Calu3 (cell line): ENCODE measurements at regions not wholly inside any gene's neighbourhood (a gene's known extent, or its start where the extent isn't known, plus 50 kb on each side); places are given as distances from the start of the nearest gene placed in this dataset.

Experiments
- BruUV-seq: library from RNA; stranded (reverse); fragments of 400-500 nt; replicated peaks from 2 replicates; lab custom pipeline; 2021; lab: Mats Ljungman, UMichigan
- CTCF ChIA-PET: fragments of 300-600 bp; sonication (Branson Sonifier 250); formaldehyde crosslinking; loops from one replicate; lab custom pipeline; 2022; ENCODE audit warnings: antibody characterized with exemption; lab: Charles Lee
- DNase-seq: peaks from one replicate; pipeline ENCODE4 v3.0.0; 2022
- H3K27ac Mint-ChIP-seq: one replicate; pipeline ENCODE4 v1.8.0; 2022; ENCODE audit warnings: mixed read lengths; ENCODE audit not compliant: unreplicated experiment
- H3K27me3 Mint-ChIP-seq: one replicate; pipeline ENCODE4 v1.8.0; 2022; ENCODE audit warnings: mixed read lengths; ENCODE audit not compliant: unreplicated experiment
- H3K36me3 Mint-ChIP-seq: one replicate; pipeline ENCODE4 v1.8.0; 2022; ENCODE audit warnings: mild to moderate bottlenecking, moderate library complexity, mixed read lengths; ENCODE audit not compliant: insufficient read depth, unreplicated experiment
- H3K4me1 Mint-ChIP-seq: one replicate; pipeline ENCODE4 v1.8.0; 2022; ENCODE audit warnings: mild to moderate bottlenecking, low read depth, mixed read lengths; ENCODE audit not compliant: unreplicated experiment
- H3K4me3 Mint-ChIP-seq: one replicate; pipeline ENCODE4 v1.8.0; 2022; ENCODE audit warnings: mild to moderate bottlenecking, low read depth, moderate library complexity, mixed read lengths; ENCODE audit not compliant: unreplicated experiment
- H3K9me3 Mint-ChIP-seq: one replicate; pipeline ENCODE4 v1.8.0; 2022; ENCODE audit warnings: low read depth, mixed read lengths; ENCODE audit not compliant: unreplicated experiment
- CTCF ChIP-seq: fragments of 200-600 bp; IDR thresholded peaks from one replicate; pipeline ENCODE4 v1.8.0; 2022; ENCODE audit warnings: antibody characterized with exemption; ENCODE audit not compliant: unreplicated experiment
- intact Hi-C: fragments of 100-400 bp; cut with micrococcal nuclease; formaldehyde crosslinking; loops from one replicate; pipeline ENCODE4 v1.10.0; 2022; ENCODE audit not compliant: unreplicated experiment

GRCh38 chr4:64559571-64559970 is 150.3 kb upstream of the TECRL start:
- Mint-ChIP-seq H3K27me3 (no peaks in the 10 kb centered on the region), H3K36me3 (no peaks in the 10 kb centered on the region), H3K27ac (no peak overlapping the region), H3K4me1 (no peaks in the 10 kb centered on the region), H3K4me3 (no peak overlapping the region), H3K9me3 (no peaks in the 10 kb centered on the region)
- CTCF ChIA-PET, result no interaction called here
- no peak for TF ChIP-seq CTCF
- intact Hi-C loops, result no loop called here
- no peak for DNase-seq
- no TSS peak for BruUV-seq

DNA sequence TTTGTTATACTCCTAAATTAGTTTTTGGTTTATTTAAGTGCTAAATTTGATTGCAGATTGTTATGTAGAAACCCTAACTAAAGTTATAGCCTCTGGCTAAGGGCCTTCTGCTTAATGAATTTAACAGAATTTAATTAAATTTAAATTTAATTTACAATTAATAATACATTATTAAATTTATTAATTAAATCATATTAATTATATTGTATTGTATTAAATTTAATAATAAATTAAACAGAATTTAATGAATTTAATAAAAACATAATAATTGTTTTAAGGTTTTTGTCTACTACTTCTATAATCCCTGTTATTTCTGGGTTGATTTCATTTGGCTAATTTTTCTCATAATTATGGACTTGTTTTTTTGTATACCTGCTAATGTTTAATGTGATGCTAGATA is 141.9 kb upstream of the TECRL start:
- no peaks in the 10 kb centered on the region for H3K27me3 Mint-ChIP-seq
- H3K4me3 Mint-ChIP-seq, result no peak overlapping the region
- no peaks in the 10 kb centered on the region for H3K4me1 Mint-ChIP-seq
- no peak overlapping the region for H3K27ac Mint-ChIP-seq
- H3K36me3 Mint-ChIP-seq, result no peaks in the 10 kb centered on the region
- no TSS peak for BruUV-seq
- intact Hi-C loops, result no loop called here
- H3K9me3 Mint-ChIP-seq, result no peaks in the 10 kb centered on the region
- TF ChIP-seq CTCF, result no peak
- CTCF ChIA-PET, result no interaction called here
- DNase-seq, result no peak

DNA sequence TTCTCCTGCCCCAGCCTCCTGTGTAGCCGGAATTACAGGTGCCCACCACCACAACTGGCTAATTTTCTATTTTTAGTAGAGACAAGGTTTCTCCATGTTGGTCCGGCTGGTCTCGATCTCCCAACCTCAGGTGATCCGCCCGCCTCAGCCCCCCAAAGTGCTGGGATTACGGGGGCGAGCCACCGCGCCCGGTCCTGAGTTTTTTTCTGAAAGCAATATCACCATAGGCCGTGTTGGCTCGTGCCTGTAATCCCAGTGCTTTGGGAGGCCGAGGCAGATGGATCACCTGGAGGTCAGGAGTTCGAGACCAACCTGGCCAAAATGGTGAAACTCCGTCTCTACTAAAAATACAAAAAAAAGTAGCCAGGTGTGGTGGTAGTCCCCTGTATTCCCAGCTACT is 136.3 kb upstream of the TECRL start:
- intact Hi-C loops, result no loop called here
- BruUV-seq, result no TSS peak
- no peaks in the 10 kb centered on the region for H3K27me3 Mint-ChIP-seq
- no peak for TF ChIP-seq CTCF
- H3K4me1 Mint-ChIP-seq, result no peaks in the 10 kb centered on the region
- no peak overlapping the region for H3K4me3 Mint-ChIP-seq
- no peaks in the 10 kb centered on the region for H3K9me3 Mint-ChIP-seq
- DNase-seq, result no peak
- no peak overlapping the region for H3K27ac Mint-ChIP-seq
- CTCF ChIA-PET, result no interaction called here
- H3K36me3 Mint-ChIP-seq, result no peaks in the 10 kb centered on the region

GRCh38 chr4:64539234-64539849 is 130.1 kb upstream of the TECRL start:
- Mint-ChIP-seq H3K27me3 (no peaks in the 10 kb centered on the region), H3K27ac (no peak overlapping the region), H3K4me1 (no peaks in the 10 kb centered on the region), H3K36me3 (no peaks in the 10 kb centered on the region), H3K9me3 (no peaks in the 10 kb centered on the region), H3K4me3 (no peak overlapping the region)
- DNase-seq, result peak; percentile 41
- intact Hi-C loops, result loop anchor here (1.0 kb wide), 1 partner anchor 381 kb away; no protein-coding TSS in a partner anchor
- CTCF ChIA-PET, result interaction anchor here (0.7 to 1.2 kb wide), 3 partner anchors 10 to 1012 kb away, joined by 3 to 6 read pairs (median 4); no protein-coding TSS in a partner anchor
- BruUV-seq, result no TSS peak
- TF ChIP-seq CTCF, result peak; percentile 31
